ENCODE measurements at regions not wholly inside any gene's neighbourhood (a gene's known extent, or its start where the extent isn't known, plus 50 kb on each side); places are given as distances from the start of the nearest gene placed in this dataset.

GRCh38 chr1:96964761-96965160, 243.2 kb downstream of the PTBP2 start:
- DNase-seq (ENCODE audit: low read depth in 2 of 2), result no peak

- peak; percentile 57 to 64 for DNase-seq (ENCODE audit: low read depth in 2 of 2)
Observed at GRCh38 chr1:96966536-96967138, 245.1 kb downstream of the PTBP2 start.

GRCh38 chr1:96967311-96967710, 245.7 kb downstream of the PTBP2 start:
- DNase-seq (ENCODE audit: low read depth in 2 of 2), result no peak

GRCh38 chr1:96968541-96968940, 247.0 kb downstream of the PTBP2 start:
- no peak for DNase-seq (ENCODE audit: low read depth in 2 of 2)

DNA sequence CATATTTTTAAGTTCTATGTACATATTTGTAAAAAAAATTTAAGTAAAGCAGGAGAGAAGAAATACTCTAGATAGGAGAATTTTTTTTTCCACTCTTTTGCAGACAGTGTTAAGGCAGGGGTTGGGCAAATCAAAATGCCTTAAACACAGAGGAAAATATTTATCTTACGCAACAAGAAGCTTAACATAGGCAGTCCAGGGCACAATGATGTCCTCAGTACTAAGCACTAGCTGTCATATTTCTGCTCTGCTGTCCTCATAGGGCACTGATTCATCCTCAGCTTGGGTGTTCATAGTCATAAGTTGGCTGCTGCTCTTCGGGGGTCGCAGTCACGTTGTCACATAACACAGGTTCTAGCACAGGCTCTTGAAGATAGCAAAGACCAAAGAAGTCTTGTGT, 247.4 kb downstream of the PTBP2 start:
- DNase-seq (ENCODE audit: low read depth in 2 of 2), result no peak

GRCh38 chr1:96969656-96970163, 248.1 kb downstream of the PTBP2 start:
- no peak for DNase-seq (ENCODE audit: low read depth in 2 of 2)

GRCh38 chr1:96971439-96971838, 249.9 kb downstream of the PTBP2 start:
- DNase-seq (ENCODE audit: low read depth in 2 of 2), result no peak

DNA sequence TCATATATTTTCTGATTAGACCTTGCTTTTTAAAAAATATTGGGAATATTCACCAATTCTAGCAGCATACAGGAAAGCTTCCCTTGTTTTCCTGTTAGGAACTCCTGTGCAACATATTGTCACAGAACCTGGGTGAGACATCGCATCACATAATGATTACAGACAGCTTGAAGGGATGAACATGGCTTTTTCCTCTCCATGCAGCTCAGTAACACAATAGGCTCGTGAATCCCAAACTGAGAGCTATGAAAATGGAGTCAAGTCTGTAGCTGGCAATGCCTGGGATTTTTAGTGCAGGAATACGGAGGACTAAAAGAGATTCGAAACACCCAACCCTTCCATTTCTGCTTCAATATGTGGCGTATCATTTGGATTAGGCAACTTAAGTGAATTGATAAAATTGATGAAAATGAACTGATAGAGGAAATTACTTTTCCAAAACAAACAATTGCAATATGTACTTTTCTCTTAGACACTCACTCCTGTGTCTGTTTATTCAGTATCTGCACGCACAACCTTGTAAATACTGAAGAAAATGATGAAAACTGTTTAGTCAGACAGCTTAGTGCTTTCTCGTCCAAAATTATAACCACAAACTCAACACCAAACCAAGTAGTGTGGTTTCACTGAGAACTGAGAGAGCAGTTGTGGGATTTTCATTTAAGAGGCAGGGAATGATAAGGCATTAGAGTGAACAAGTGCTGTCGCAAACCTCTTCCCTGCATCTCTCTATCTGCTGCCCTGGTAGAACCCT, 250.4 kb downstream of the PTBP2 start:
- no peak for DNase-seq (ENCODE audit: low read depth in 2 of 2)

- no peak for DNase-seq (ENCODE audit: low read depth in 2 of 2)
Observed at GRCh38 chr1:96973605-96974004, 252.0 kb downstream of the PTBP2 start.

- DNase-seq (ENCODE audit: low read depth in 2 of 2), result no peak
Observed at GRCh38 chr1:96978444-96978843, 256.9 kb downstream of the PTBP2 start.

DNA sequence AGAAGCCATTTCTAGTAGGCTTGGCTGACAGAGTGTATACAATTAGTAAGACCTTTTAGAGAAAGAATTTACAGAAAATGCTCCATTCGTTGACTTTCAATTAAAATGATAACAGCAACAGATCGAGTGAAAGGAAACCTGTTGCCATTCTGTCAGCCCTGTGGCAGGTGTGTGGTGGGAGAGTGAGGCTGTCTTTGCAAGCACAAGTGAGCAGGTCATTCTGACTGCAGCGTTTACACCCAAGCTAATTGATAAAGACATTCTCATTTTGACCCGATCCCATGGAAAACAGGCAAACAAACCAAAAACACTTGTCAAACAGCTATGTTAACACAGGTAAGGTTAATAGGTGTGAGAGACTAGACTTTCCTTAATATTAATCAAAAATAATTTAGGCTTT, 257.3 kb downstream of the PTBP2 start:
- DNase-seq (ENCODE audit: low read depth in 2 of 2), result no peak

DNA sequence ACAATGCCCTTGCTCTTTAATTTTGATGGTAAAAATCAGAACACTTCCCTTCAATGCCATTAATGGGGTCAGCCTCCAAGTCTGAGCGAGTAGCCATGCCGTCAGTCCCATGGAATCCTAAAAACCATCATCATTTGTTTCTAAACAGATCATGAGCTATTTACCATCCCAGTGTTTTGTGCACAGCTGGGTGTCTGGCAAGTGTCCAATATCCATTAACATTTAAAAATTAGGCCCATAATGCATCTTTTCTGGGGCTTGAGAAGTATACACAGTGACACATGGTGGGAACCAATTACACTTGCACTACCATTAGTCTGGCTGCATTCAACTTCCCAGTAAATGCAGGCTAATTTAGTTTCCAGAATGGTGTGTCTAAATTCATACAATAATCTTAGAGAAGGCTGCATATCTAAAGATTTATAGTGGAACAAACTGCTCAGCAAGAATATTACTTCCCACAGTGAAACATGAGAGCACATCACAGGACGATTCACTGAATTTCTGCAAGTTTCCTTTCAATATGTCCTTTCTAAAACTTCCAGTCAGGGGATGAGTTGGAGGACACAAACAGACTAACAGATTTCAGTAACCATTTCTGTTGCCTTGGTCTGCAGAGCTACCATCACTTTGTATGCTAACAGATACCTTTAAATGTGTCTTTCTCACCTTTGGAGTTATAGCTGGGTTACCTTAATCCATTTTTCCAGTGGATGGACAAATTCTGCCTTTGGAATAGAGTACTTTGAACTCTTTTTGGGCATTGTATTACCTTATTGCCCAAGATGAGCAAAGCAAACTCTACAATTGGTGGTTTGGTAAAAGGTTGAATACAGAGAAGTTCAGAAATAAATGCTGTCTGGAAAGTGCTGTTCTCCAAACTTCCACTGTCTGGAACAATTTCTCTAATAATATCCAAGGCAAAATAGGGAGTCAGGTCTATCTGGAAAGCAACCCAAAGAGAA, 258.0 kb downstream of the PTBP2 start:
- DNase-seq (ENCODE audit: low read depth in 2 of 2), result no peak

DNA sequence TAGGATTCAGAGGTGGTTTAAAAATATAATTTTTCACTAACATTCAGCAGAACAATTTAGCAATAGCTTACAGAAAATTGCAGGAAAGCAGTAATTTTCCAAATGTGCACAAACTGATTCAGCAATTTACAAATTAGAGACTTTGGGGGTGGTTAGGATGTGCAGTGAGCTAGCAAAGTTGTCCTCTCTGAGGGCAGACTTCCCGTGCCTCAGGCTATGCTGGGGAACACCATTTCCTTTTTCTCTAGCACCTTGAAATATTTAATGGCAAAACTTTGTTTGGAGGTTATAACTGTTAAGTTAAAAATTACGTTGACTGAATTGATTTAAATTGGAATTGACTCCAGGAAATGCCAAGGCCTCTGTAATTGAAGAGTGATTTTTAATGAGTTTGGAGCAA, 258.9 kb downstream of the PTBP2 start:
- no peak for DNase-seq (ENCODE audit: low read depth in 2 of 2)

- DNase-seq (ENCODE audit: low read depth in 2 of 2), result no peak
Observed at GRCh38 chr1:96981181-96981580, 259.6 kb downstream of the PTBP2 start.

DNA sequence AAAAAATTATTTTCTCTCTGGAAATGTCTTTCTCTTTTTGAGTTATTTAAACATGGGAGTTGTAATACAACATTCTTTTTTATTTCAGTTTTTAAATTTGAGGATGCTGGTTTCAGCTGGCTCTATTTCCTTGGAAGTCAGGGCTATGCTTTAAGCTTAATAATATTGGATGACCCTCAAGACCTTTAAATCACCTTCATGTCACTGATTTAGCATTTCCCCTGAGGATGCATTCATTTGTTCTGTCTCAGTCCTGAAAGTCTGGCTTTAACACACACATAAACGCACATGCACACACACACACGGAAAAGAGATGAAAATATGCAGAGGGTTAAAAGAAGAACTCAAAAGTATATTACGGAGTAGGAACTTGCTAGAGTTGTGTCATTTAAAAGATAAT, 260.5 kb downstream of the PTBP2 start:
- no peak for DNase-seq (ENCODE audit: low read depth in 2 of 2)

DNA sequence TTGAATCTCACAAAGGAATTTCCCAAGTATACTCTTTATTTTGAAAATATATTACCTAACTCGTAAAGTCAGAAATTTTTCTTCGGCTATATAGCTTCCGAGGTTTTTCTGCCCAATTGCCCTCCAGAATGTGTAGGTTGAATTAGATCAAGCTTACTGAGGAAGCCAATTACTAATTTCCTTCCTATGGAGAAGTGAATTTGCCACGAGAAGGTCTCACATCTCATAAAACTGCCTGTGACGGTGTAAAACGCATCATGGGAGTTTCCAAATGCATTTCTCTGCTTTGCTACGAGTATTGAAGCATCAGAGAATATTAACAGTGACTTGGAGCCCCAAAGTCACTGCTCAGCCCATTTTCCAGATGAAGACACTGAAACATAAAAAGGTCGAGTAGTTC, 262.3 kb downstream of the PTBP2 start:
- no peak for DNase-seq (ENCODE audit: low read depth in 2 of 2)

DNA sequence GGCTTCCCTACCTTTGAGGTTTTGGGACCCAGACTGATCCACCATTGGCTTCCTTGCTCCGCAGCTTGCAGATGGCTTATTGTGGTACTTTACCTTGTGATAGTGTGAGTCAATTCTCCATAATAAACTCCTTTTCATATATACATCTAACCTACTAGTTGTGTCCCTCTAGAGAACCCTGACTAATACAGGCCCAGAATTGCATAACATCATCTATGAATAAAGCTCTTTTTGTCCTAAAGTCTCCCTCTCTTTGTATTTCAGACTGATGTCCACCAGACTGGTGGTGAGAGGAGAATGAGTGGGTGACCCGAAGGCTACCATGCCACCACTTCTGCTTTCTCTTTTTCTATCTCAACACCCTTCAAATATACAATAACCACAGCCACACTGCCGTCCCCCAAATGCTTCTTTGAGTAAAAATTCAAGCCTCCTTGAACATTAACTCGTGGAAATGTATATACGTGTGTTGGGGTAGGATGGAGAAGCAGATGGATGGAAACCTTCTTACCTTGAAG, 265.7 kb downstream of the PTBP2 start:
- DNase-seq (ENCODE audit: low read depth in 2 of 2), result no peak

- DNase-seq (ENCODE audit: low read depth in 2 of 2), result no peak
Observed at GRCh38 chr1:96989302-96989701, 267.7 kb downstream of the PTBP2 start.

DNA sequence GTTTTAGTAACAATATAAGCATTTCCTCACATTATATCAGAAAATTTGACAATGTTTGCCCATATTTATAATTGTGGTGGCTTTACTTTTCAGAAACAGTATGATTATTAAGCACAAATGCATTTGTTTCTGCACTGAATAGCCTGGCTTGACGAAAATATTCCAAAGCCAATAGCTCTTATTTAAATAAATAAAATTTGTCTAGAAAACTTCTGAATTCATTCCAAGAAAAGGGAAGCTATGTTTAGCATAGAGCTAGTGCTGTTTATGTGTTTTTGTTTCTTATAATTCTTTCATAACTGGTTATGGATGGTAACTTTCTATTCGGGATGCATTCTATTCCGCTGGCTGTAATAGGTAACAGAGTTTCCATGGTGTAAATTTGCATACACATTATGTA, 268.6 kb downstream of the PTBP2 start:
- DNase-seq (ENCODE audit: low read depth in 2 of 2), result no peak

DNA sequence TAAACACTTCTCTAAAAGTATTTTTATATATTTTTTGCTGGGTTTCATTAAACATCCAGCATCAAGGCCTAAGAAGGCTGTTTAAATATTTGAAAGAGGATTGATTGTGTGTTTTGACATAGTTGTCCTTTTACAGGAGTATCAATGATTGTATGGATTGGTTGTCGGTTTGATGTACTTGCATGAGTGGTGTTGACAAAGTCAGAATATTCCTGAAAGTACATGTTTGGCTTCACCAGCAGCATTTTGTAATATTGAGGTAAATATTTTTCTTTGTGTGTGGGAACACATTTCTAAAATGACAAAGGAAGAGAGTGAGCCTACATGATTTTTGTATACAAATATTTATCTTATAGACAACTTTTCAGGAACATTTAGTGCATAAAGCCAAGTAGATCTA, 269.7 kb downstream of the PTBP2 start:
- no peak for DNase-seq (ENCODE audit: low read depth in 2 of 2)

DNA sequence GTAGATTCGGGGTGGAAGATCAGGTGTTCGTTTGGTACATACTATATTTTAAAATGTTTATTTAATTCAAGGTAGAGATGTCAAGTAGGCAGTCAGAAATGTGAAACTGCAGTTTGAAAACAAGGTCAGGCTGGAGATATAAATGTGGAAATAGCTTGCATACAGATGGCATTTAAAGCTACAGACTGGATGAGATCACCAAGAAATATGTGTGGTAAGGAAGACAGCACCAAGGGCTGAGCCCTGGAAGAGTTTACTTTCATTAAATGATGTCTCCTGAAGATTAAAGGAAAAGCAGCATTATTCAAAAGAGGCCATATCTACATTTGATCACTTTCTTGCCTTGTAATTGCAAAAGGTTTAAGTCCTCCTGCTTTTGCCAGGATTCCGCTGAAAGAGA, 271.3 kb downstream of the PTBP2 start:
- DNase-seq (ENCODE audit: low read depth in 2 of 2), result no peak

DNA sequence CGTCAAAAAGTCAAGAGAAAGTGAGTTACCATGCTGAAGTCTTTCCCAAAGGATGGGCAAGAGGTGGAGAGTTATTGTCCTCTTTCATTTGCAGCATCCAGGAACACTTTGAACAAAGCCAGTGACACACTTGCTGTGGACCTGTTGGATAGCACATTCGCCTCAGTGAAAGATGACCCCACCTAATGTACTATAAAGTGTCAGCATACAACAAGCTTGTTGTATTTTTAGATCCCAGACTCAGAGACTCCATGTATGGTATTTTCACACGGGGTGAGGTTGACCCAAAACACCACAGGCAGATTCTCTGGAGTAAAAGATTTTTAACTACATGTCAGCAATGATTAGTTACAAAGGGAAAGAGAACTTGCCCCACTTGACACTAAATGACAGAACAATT, 273.8 kb downstream of the PTBP2 start:
- no peak for DNase-seq (ENCODE audit: low read depth in 2 of 2)

Data from activated CD4-positive, alpha-beta T cell treated with anti-CD3 and anti-CD28 coated beads for 24 hours (primary cell).